Smooth muscle cell (in vitro differentiated cells): ENCODE measurements at regions not wholly inside any gene's neighbourhood (a gene's known extent, or its start where the extent isn't known, plus 50 kb on each side); places are given as distances from the start of the nearest gene placed in this dataset.

Experiments used
- DNase-seq: peaks from one replicate; lab custom pipeline; 2025; ENCODE audit not compliant: unreplicated experiment; lab: John Stamatoyannopoulos, UW
- H2AFZ ChIP-seq: fragments of 200-600 bp; sonication (generic); 2 replicates; pipeline ENCODE4 v1.6.0; 2016; ENCODE audit warnings: antibody characterized with exemption, low read depth, mild to moderate bottlenecking
- H3F3A ChIP-seq: fragments of 200-600 bp; sonication (generic); 2 replicates; pipeline ENCODE4 v1.6.0; 2017; ENCODE audit warnings: antibody characterized with exemption, low read depth
- H3K27ac ChIP-seq: fragments of 200-600 bp; sonication (generic); 2 replicates; pipeline ENCODE4 v1.5.1; 2016; ENCODE audit warnings: low read depth, mild to moderate bottlenecking
- H3K27me3 ChIP-seq: fragments of 200-600 bp; sonication (generic); 2 replicates; pipeline ENCODE4 v1.6.1; 2016; ENCODE audit warnings: low read depth, mild to moderate bottlenecking
- H3K36me3 ChIP-seq: fragments of 200-600 bp; sonication (generic); 2 replicates; pipeline ENCODE4 v1.5.1; 2016; ENCODE audit warnings: low read depth
- H3K4me1 ChIP-seq: fragments of 200-600 bp; sonication (generic); 2 replicates; pipeline ENCODE4 v1.5.1; 2016; ENCODE audit warnings: low read depth
- H3K4me2 ChIP-seq: fragments of 200-600 bp; sonication (generic); 2 replicates; pipeline ENCODE4 v1.6.0; 2016; ENCODE audit warnings: mild to moderate bottlenecking
- H3K4me3 ChIP-seq: fragments of 200-600 bp; sonication (generic); 2 replicates; pipeline ENCODE4 v1.5.1; 2016; ENCODE audit warnings: mild to moderate bottlenecking
- H3K79me2 ChIP-seq: fragments of 200-600 bp; sonication (generic); 2 replicates; pipeline ENCODE4 v1.6.0; 2016; ENCODE audit warnings: low read depth, mild to moderate bottlenecking
- H3K9ac ChIP-seq: fragments of 200-600 bp; sonication (generic); 2 replicates; pipeline ENCODE4 v1.6.0; 2016; ENCODE audit warnings: low read depth
- H3K9me3 ChIP-seq: fragments of 200-600 bp; sonication (generic); replicated peaks from 2 replicates; pipeline ENCODE4 v1.5.1; 2016; ENCODE audit warnings: low read depth
- H4K20me1 ChIP-seq: fragments of 200-600 bp; sonication (generic); 2 replicates; pipeline ENCODE4 v1.6.0; 2016; ENCODE audit warnings: low read depth
- WGBS: methylation state at CpG from one replicate; pipeline ENCODE4 v1.1.7; 2016; ENCODE audit warnings: low lambda C conversion rate; 5-methylcytosine and 5-hydroxymethylcytosine counted together
- TF ChIP-seq, protein P1 (sequence below): fragments of 200-600 bp; sonication (generic); IDR thresholded peaks from 2 replicates; pipeline ENCODE4 v1.5.1; 2017; ENCODE audit warnings: borderline replicate concordance, mild to moderate bottlenecking, antibody characterized with exemption; ENCODE audit not compliant: insufficient read depth, poor library complexity, severe bottlenecking

GRCh38 chr18:78296166-78296565, 683.5 kb upstream of the SALL3 start:
- Histone ChIP-seq H3K36me3 (no peaks in the 10 kb centered on the region), H3K27ac (no peak overlapping the region), H3K9me3 (no peaks in the 10 kb centered on the region), H3K9ac (no peak overlapping the region), H3K4me1 (peaks cover 6% of the 10 kb centered on the region), H3K4me2 (no peak overlapping the region), H3K79me2 (no peaks in the 10 kb centered on the region), H3K27me3 (no peaks in the 10 kb centered on the region), H2AFZ (no peak overlapping the region), H4K20me1 (no peaks in the 10 kb centered on the region), H3K4me3 (no peak overlapping the region), H3F3A (no peaks in the 10 kb centered on the region)
- TF ChIP-seq, protein P1, sequence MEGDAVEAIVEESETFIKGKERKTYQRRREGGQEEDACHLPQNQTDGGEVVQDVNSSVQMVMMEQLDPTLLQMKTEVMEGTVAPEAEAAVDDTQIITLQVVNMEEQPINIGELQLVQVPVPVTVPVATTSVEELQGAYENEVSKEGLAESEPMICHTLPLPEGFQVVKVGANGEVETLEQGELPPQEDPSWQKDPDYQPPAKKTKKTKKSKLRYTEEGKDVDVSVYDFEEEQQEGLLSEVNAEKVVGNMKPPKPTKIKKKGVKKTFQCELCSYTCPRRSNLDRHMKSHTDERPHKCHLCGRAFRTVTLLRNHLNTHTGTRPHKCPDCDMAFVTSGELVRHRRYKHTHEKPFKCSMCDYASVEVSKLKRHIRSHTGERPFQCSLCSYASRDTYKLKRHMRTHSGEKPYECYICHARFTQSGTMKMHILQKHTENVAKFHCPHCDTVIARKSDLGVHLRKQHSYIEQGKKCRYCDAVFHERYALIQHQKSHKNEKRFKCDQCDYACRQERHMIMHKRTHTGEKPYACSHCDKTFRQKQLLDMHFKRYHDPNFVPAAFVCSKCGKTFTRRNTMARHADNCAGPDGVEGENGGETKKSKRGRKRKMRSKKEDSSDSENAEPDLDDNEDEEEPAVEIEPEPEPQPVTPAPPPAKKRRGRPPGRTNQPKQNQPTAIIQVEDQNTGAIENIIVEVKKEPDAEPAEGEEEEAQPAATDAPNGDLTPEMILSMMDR, result no peak
- DNase-seq, result no peak
- WGBS, result 86% methylated on average over 13 of the region's 13 CpGs

- no peaks in the 10 kb centered on the region for H3K9me3 ChIP-seq
- no peaks in the 10 kb centered on the region for H3K79me2 ChIP-seq
- H3K4me2 ChIP-seq, result no peak overlapping the region
- H4K20me1 ChIP-seq, result no peaks in the 10 kb centered on the region
- no peak overlapping the region for H3K9ac ChIP-seq
- TF ChIP-seq, protein P1, result no peak
- H3K27me3 ChIP-seq, result no peaks in the 10 kb centered on the region
- peaks cover 6% of the 10 kb centered on the region for H3K4me1 ChIP-seq
- WGBS, result 86% methylated on average over 10 of the region's 10 CpGs
- no peak overlapping the region for H3K27ac ChIP-seq
- H3K36me3 ChIP-seq, result no peaks in the 10 kb centered on the region
- no peak overlapping the region for H2AFZ ChIP-seq
- no peak for DNase-seq
- H3F3A ChIP-seq, result no peaks in the 10 kb centered on the region
- no peak overlapping the region for H3K4me3 ChIP-seq
Observed at GRCh38 chr18:78297048-78297447, 682.6 kb upstream of the SALL3 start.

- Histone ChIP-seq H3K4me2 (no peak overlapping the region), H4K20me1 (no peaks in the 10 kb centered on the region), H3K4me1 (no peaks in the 10 kb centered on the region), H3K9me3 (no peaks in the 10 kb centered on the region), H3K27ac (no peak overlapping the region), H3K9ac (no peak overlapping the region), H3K27me3 (no peaks in the 10 kb centered on the region), H3K4me3 (no peak overlapping the region), H3K79me2 (no peaks in the 10 kb centered on the region), H2AFZ (no peak overlapping the region), H3K36me3 (no peaks in the 10 kb centered on the region), H3F3A (no peaks in the 10 kb centered on the region)
- no peak for DNase-seq
- TF ChIP-seq, protein P1, result no peak
- 78% methylated on average over 15 of the region's 15 CpGs for WGBS
Observed at GRCh38 chr18:78303519-78304191, 676.0 kb upstream of the SALL3 start.
